22Rv1 (cell line): ENCODE measurements at regions not wholly inside any gene's neighbourhood (a gene's known extent, or its start where the extent isn't known, plus 50 kb on each side); places are given as distances from the start of the nearest gene placed in this dataset.

Experiments
- ZFX ChIP-seq: fragments of 450-650 bp; IDR thresholded peaks from 2 replicates; pipeline ENCODE4 v1.6.1; 2017; ENCODE audit warnings: antibody characterized with exemption, borderline replicate concordance
- TF ChIP-seq, protein P1 (sequence below): fragments of 450-650 bp; IDR thresholded peaks from 2 replicates; pipeline ENCODE4 v1.5.1; 2017; ENCODE audit warnings: mild to moderate bottlenecking

DNA sequence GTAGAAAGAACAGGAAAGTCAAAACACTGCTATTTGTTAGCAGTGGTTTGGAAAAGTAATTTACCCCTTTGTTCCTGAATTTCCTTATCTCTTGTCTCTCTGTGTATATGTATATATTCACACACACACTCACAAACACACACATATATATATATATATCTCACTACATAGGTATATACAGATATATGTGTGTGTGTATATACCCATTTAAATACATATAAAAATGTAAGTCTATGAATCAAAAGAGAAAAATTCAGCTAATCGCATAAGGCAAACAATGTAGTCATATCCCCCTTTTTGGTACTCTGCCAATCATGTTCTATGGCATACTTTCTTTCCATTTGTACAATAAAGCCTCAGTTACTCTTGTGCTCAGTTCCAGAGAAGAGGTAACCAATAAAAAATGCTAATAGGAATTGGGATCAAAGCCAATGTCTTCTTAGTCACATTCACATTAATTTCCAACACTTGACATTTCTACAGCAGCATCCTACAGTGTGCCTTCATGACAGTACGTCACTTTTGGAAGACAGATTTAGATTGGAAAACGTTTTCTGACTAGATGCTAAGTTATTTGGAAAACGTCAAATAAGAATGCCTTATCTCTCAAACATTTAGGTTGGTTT, 94.6 kb downstream of the MC4R start:
- TF ChIP-seq, protein P1, sequence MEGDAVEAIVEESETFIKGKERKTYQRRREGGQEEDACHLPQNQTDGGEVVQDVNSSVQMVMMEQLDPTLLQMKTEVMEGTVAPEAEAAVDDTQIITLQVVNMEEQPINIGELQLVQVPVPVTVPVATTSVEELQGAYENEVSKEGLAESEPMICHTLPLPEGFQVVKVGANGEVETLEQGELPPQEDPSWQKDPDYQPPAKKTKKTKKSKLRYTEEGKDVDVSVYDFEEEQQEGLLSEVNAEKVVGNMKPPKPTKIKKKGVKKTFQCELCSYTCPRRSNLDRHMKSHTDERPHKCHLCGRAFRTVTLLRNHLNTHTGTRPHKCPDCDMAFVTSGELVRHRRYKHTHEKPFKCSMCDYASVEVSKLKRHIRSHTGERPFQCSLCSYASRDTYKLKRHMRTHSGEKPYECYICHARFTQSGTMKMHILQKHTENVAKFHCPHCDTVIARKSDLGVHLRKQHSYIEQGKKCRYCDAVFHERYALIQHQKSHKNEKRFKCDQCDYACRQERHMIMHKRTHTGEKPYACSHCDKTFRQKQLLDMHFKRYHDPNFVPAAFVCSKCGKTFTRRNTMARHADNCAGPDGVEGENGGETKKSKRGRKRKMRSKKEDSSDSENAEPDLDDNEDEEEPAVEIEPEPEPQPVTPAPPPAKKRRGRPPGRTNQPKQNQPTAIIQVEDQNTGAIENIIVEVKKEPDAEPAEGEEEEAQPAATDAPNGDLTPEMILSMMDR: no peak
- TF ChIP-seq ZFX: no peak
